ENCODE measurements at regions not wholly inside any gene's neighbourhood (a gene's known extent, or its start where the extent isn't known, plus 50 kb on each side); places are given as distances from the start of the nearest gene placed in this dataset.

GRCh38 chr5:67451640-67452279 is 255.2 kb upstream of the CD180 start:
- Histone ChIP-seq H3K4me3 (ENCODE audit: low read depth, low read length) (no peak overlapping the region), H3K36me3 (ENCODE audit: insufficient read depth) (no peaks in the 10 kb centered on the region), H3K27ac (ENCODE audit: low read depth) (no peak overlapping the region), H3K4me1 (ENCODE audit: insufficient read depth) (no peaks in the 10 kb centered on the region)
- no peak for DNase-seq (ENCODE audit: extremely low spot score)
- WGBS: 65% methylated on average over 3 of the region's 3 CpGs

GRCh38 chr5:67447732-67448131 is 251.1 kb upstream of the CD180 start:
- H3K4me3 ChIP-seq (ENCODE audit: low read depth, low read length): no peak overlapping the region
- H3K27ac ChIP-seq (ENCODE audit: low read depth): no peak overlapping the region
- DNase-seq (ENCODE audit: extremely low spot score): no peak
- no peaks in the 10 kb centered on the region for H3K4me1 ChIP-seq (ENCODE audit: insufficient read depth)
- no peaks in the 10 kb centered on the region for H3K36me3 ChIP-seq (ENCODE audit: insufficient read depth)

- Histone ChIP-seq H3K4me3 (ENCODE audit: low read depth, low read length) (no peak overlapping the region), H3K27ac (ENCODE audit: low read depth) (no peak overlapping the region), H3K36me3 (ENCODE audit: insufficient read depth) (no peaks in the 10 kb centered on the region), H3K4me1 (ENCODE audit: insufficient read depth) (peaks cover 1% of the 10 kb centered on the region)
- 52% methylated on average over 6 of the region's 6 CpGs for WGBS
- DNase-seq (ENCODE audit: extremely low spot score): no peak
Measured at GRCh38 chr5:67437905-67438845, 241.6 kb upstream of the CD180 start.

GRCh38 chr5:67435032-67435431 is 238.4 kb upstream of the CD180 start:
- Histone ChIP-seq H3K27ac (ENCODE audit: low read depth) (no peak overlapping the region), H3K36me3 (ENCODE audit: insufficient read depth) (no peaks in the 10 kb centered on the region), H3K4me3 (ENCODE audit: low read depth, low read length) (no peak overlapping the region), H3K4me1 (ENCODE audit: insufficient read depth) (peaks cover 1% of the 10 kb centered on the region)
- DNase-seq (ENCODE audit: extremely low spot score): no peak
- WGBS: 76% methylated on average over 2 of the region's 2 CpGs

GRCh38 chr5:67434466-67434865 is 237.9 kb upstream of the CD180 start:
- Histone ChIP-seq H3K4me3 (ENCODE audit: low read depth, low read length) (no peak overlapping the region), H3K4me1 (ENCODE audit: insufficient read depth) (peaks cover 1% of the 10 kb centered on the region), H3K36me3 (ENCODE audit: insufficient read depth) (no peaks in the 10 kb centered on the region), H3K27ac (ENCODE audit: low read depth) (no peak overlapping the region)
- WGBS: 65% methylated on average over 4 of the region's 4 CpGs
- no peak for DNase-seq (ENCODE audit: extremely low spot score)

- H3K27ac ChIP-seq (ENCODE audit: low read depth): no peak overlapping the region
- H3K36me3 ChIP-seq (ENCODE audit: insufficient read depth): no peaks in the 10 kb centered on the region
- DNase-seq (ENCODE audit: extremely low spot score): no peak
- no peak overlapping the region for H3K4me3 ChIP-seq (ENCODE audit: low read depth, low read length)
- 87% methylated on average over 3 of the region's 3 CpGs for WGBS
- no peaks in the 10 kb centered on the region for H3K4me1 ChIP-seq (ENCODE audit: insufficient read depth)
Measured at GRCh38 chr5:67432606-67433005, 236.0 kb upstream of the CD180 start.

GRCh38 chr5:67431191-67431590 is 234.6 kb upstream of the CD180 start:
- Histone ChIP-seq H3K36me3 (ENCODE audit: insufficient read depth) (no peaks in the 10 kb centered on the region), H3K4me3 (ENCODE audit: low read depth, low read length) (no peak overlapping the region), H3K27ac (ENCODE audit: low read depth) (no peak overlapping the region), H3K4me1 (ENCODE audit: insufficient read depth) (no peaks in the 10 kb centered on the region)
- WGBS: 95% methylated on average over 4 of the region's 4 CpGs
- no peak for DNase-seq (ENCODE audit: extremely low spot score)

- Histone ChIP-seq H3K27ac (ENCODE audit: low read depth) (no peak overlapping the region), H3K4me1 (ENCODE audit: insufficient read depth) (no peaks in the 10 kb centered on the region), H3K4me3 (ENCODE audit: low read depth, low read length) (no peak overlapping the region), H3K36me3 (ENCODE audit: insufficient read depth) (no peaks in the 10 kb centered on the region)
- DNase-seq (ENCODE audit: extremely low spot score): no peak
- WGBS: over 99% methylated on average over 4 of the region's 4 CpGs
Measured at GRCh38 chr5:67427850-67428298, 231.3 kb upstream of the CD180 start.

GRCh38 chr5:67426961-67427849 is 230.6 kb upstream of the CD180 start:
- 94% methylated on average over 2 of the region's 2 CpGs for WGBS
- Histone ChIP-seq H3K36me3 (ENCODE audit: insufficient read depth) (no peaks in the 10 kb centered on the region), H3K27ac (ENCODE audit: low read depth) (no peak overlapping the region), H3K4me1 (ENCODE audit: insufficient read depth) (no peaks in the 10 kb centered on the region), H3K4me3 (ENCODE audit: low read depth, low read length) (no peak overlapping the region)
- no peak for DNase-seq (ENCODE audit: extremely low spot score)

- Histone ChIP-seq H3K4me1 (ENCODE audit: insufficient read depth) (no peaks in the 10 kb centered on the region), H3K27ac (ENCODE audit: low read depth) (no peak overlapping the region), H3K4me3 (ENCODE audit: low read depth, low read length) (no peak overlapping the region), H3K36me3 (ENCODE audit: insufficient read depth) (no peaks in the 10 kb centered on the region)
- no peak for DNase-seq (ENCODE audit: extremely low spot score)
- WGBS: 93% methylated on average over 1 of the region's 1 CpG
Measured at GRCh38 chr5:67425514-67425913, 228.9 kb upstream of the CD180 start.

- Histone ChIP-seq H3K36me3 (ENCODE audit: insufficient read depth) (no peaks in the 10 kb centered on the region), H3K4me1 (ENCODE audit: insufficient read depth) (no peaks in the 10 kb centered on the region), H3K27ac (ENCODE audit: low read depth) (no peak overlapping the region), H3K4me3 (ENCODE audit: low read depth, low read length) (no peak overlapping the region)
- WGBS: 75% methylated on average over 2 of the region's 2 CpGs
- no peak for DNase-seq (ENCODE audit: extremely low spot score)
Measured at GRCh38 chr5:67417839-67418238, 221.2 kb upstream of the CD180 start.

- 93% methylated on average over 2 of the region's 2 CpGs for WGBS
- no peak for DNase-seq (ENCODE audit: extremely low spot score)
- no peak overlapping the region for H3K27ac ChIP-seq (ENCODE audit: low read depth)
- no peaks in the 10 kb centered on the region for H3K36me3 ChIP-seq (ENCODE audit: insufficient read depth)
- no peaks in the 10 kb centered on the region for H3K4me1 ChIP-seq (ENCODE audit: insufficient read depth)
- no peak overlapping the region for H3K4me3 ChIP-seq (ENCODE audit: low read depth, low read length)
Measured at GRCh38 chr5:67416986-67417385, 220.4 kb upstream of the CD180 start.

GRCh38 chr5:67416133-67416937 is 219.7 kb upstream of the CD180 start:
- no peak overlapping the region for H3K27ac ChIP-seq (ENCODE audit: low read depth)
- H3K4me1 ChIP-seq (ENCODE audit: insufficient read depth): no peaks in the 10 kb centered on the region
- no peak overlapping the region for H3K4me3 ChIP-seq (ENCODE audit: low read depth, low read length)
- no peak for DNase-seq (ENCODE audit: extremely low spot score)
- H3K36me3 ChIP-seq (ENCODE audit: insufficient read depth): no peaks in the 10 kb centered on the region
- WGBS: 95% methylated on average over 1 of the region's 1 CpG

Data from urinary bladder (tissue), 3 donors.